SK-N-SH treated with all-trans-retinoic acid at 6 μM for 48 hours (cell line): ENCODE measurements at regions not wholly inside any gene's neighbourhood (a gene's known extent, or its start where the extent isn't known, plus 50 kb on each side); places are given as distances from the start of the nearest gene placed in this dataset.

Source experiments
- ATAC-seq: fragments of 200-7000 bp; cut with Tn5 transposase; 3 replicates; pipeline ENCODE4 v1.9.1; 2020; ENCODE audit warnings: mild to moderate bottlenecking, moderate library complexity
- ARNTL ChIP-seq: fragments of 450-650 bp; formaldehyde crosslinking; IDR thresholded peaks from 2 replicates; pipeline ENCODE4 v1.5.0; 2020; ENCODE audit warnings: low read depth, mild to moderate bottlenecking, moderate library complexity, borderline replicate concordance
- CSDC2 ChIP-seq: fragments of 250-450 bp; sonication (Bioruptor Pico); IDR thresholded peaks from 2 replicates; pipeline ENCODE4 v1.5.0; 2020; ENCODE audit warnings: mild to moderate bottlenecking, moderate library complexity
- ESRRG ChIP-seq: fragments of 250-450 bp; sonication (Bioruptor Pico); IDR thresholded peaks from 2 replicates; pipeline ENCODE4 v1.6.1; 2021; ENCODE audit warnings: mild to moderate bottlenecking
- GLIS3 ChIP-seq: fragments of 250-450 bp; sonication (Bioruptor Pico); IDR thresholded peaks from 2 replicates; pipeline ENCODE4 v1.5.0; 2020; ENCODE audit warnings: mild to moderate bottlenecking, moderate library complexity
- ISL1 ChIP-seq: fragments of 250-450 bp; sonication (Bioruptor Pico); IDR thresholded peaks from 2 replicates; pipeline ENCODE4 v2.1.2; 2022; ENCODE audit warnings: mild to moderate bottlenecking, moderate library complexity
- PPARA ChIP-seq: fragments of 250-450 bp; sonication (Bioruptor Pico); IDR thresholded peaks from 2 replicates; pipeline ENCODE4 v1.5.0; 2020; ENCODE audit warnings: mild to moderate bottlenecking, borderline replicate concordance
- RARB ChIP-seq: fragments of 250-450 bp; sonication (Bioruptor Pico); IDR thresholded peaks from 2 replicates; pipeline ENCODE4 v1.8.0; 2021; ENCODE audit warnings: mild to moderate bottlenecking, moderate library complexity
- SNAI2 ChIP-seq: fragments of 250-450 bp; sonication (Bioruptor Pico); IDR thresholded peaks from 2 replicates; pipeline ENCODE4 v1.5.0; 2020; ENCODE audit warnings: mild to moderate bottlenecking, moderate library complexity
- TCF4 ChIP-seq: fragments of 250-450 bp; sonication (Bioruptor Pico); IDR thresholded peaks from 2 replicates; pipeline ENCODE4 v1.8.0; 2021; ENCODE audit warnings: mild to moderate bottlenecking, moderate library complexity, borderline replicate concordance
- TOX ChIP-seq: fragments of 250-450 bp; sonication (Bioruptor Pico); IDR thresholded peaks from 2 replicates; pipeline ENCODE4 v1.8.0; 2021; ENCODE audit warnings: mild to moderate bottlenecking, moderate library complexity, borderline replicate concordance
- ZC3H10 ChIP-seq: fragments of 250-450 bp; sonication (Bioruptor Pico); IDR thresholded peaks from 2 replicates; pipeline ENCODE4 v1.5.1; 2021; ENCODE audit warnings: mild to moderate bottlenecking, moderate library complexity
- ZFP3 ChIP-seq: fragments of 250-450 bp; sonication (Bioruptor Pico); IDR thresholded peaks from 2 replicates; pipeline ENCODE4 v1.5.0; 2020; ENCODE audit warnings: mild to moderate bottlenecking, moderate library complexity
- ZFP30 ChIP-seq: fragments of 450-650 bp; formaldehyde crosslinking; IDR thresholded peaks from 2 replicates; pipeline ENCODE4 v1.5.0; 2022; ENCODE audit warnings: mild to moderate bottlenecking, moderate library complexity
- ZNF565 ChIP-seq: fragments of 450-650 bp; formaldehyde crosslinking; conservative IDR thresholded peaks from 2 replicates; pipeline ENCODE4 v1.5.0; 2020; ENCODE audit warnings: low read depth, mild to moderate bottlenecking, moderate library complexity
- ZNF70 ChIP-seq: fragments of 450-650 bp; formaldehyde crosslinking; IDR thresholded peaks from 2 replicates; pipeline ENCODE4 v1.5.0; 2020; ENCODE audit warnings: mild to moderate bottlenecking, moderate library complexity
- ZNF8 ChIP-seq: fragments of 450-650 bp; formaldehyde crosslinking; IDR thresholded peaks from 2 replicates; pipeline ENCODE4 v1.5.0; 2020; ENCODE audit warnings: mild to moderate bottlenecking, moderate library complexity
- TF ChIP-seq, protein P1 (sequence below): fragments of 250-450 bp; sonication (Bioruptor Pico); IDR thresholded peaks from 2 replicates; pipeline ENCODE4 v1.5.0; 2020; ENCODE audit warnings: mild to moderate bottlenecking, moderate library complexity
- TF ChIP-seq, protein P2 (sequence below): fragments of 250-450 bp; sonication (Bioruptor Pico); IDR thresholded peaks from 2 replicates; pipeline ENCODE4 v1.5.1; 2020; ENCODE audit warnings: low read depth, mild to moderate bottlenecking, moderate library complexity
- TF ChIP-seq, protein P3 (sequence below): fragments of 250-450 bp; sonication (Bioruptor Pico); IDR thresholded peaks from 2 replicates; pipeline ENCODE4 v1.8.0; 2020; ENCODE audit warnings: mild to moderate bottlenecking, moderate library complexity, borderline replicate concordance
- TF ChIP-seq, protein P4 (sequence below): fragments of 250-450 bp; sonication (Bioruptor Pico); IDR thresholded peaks from 2 replicates; pipeline ENCODE4 v1.8.0; 2021; ENCODE audit warnings: low read depth, mild to moderate bottlenecking, moderate library complexity, borderline replicate concordance

DNA sequence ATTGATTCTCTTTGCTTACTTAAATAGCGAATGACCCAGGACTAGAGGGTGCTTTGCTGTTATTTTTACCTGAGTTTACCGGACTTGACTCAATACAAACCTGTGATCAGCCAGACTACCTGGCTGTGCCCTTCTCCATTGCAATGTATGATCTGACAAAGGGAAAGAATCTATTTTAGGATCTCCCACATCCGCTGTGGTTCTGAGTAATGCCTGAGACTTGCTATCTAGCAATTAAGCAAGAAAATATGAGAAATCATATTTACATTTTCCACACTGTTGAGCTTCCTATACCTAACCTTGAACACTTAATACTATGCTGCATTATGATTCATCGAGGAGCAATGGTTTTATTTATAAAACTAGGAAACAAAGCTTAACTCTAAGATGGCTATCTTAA lies 215.2 kb downstream of the RAD51AP2 start (continued):
- TF ChIP-seq, protein P1, sequence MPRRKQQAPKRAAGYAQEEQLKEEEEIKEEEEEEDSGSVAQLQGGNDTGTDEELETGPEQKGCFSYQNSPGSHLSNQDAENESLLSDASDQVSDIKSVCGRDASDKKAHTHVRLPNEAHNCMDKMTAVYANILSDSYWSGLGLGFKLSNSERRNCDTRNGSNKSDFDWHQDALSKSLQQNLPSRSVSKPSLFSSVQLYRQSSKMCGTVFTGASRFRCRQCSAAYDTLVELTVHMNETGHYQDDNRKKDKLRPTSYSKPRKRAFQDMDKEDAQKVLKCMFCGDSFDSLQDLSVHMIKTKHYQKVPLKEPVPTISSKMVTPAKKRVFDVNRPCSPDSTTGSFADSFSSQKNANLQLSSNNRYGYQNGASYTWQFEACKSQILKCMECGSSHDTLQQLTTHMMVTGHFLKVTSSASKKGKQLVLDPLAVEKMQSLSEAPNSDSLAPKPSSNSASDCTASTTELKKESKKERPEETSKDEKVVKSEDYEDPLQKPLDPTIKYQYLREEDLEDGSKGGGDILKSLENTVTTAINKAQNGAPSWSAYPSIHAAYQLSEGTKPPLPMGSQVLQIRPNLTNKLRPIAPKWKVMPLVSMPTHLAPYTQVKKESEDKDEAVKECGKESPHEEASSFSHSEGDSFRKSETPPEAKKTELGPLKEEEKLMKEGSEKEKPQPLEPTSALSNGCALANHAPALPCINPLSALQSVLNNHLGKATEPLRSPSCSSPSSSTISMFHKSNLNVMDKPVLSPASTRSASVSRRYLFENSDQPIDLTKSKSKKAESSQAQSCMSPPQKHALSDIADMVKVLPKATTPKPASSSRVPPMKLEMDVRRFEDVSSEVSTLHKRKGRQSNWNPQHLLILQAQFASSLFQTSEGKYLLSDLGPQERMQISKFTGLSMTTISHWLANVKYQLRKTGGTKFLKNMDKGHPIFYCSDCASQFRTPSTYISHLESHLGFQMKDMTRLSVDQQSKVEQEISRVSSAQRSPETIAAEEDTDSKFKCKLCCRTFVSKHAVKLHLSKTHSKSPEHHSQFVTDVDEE (CRISPR knock-in tag), result no peak
- no peak for TF ChIP-seq RARB (CRISPR knock-in tag)
- no peak for TF ChIP-seq CSDC2 (CRISPR knock-in tag)
- no peak for TF ChIP-seq ZNF8 (CRISPR knock-in tag)
- TF ChIP-seq TCF4, result no peak
- TF ChIP-seq, all 23 proteins: peak for 0

DNA sequence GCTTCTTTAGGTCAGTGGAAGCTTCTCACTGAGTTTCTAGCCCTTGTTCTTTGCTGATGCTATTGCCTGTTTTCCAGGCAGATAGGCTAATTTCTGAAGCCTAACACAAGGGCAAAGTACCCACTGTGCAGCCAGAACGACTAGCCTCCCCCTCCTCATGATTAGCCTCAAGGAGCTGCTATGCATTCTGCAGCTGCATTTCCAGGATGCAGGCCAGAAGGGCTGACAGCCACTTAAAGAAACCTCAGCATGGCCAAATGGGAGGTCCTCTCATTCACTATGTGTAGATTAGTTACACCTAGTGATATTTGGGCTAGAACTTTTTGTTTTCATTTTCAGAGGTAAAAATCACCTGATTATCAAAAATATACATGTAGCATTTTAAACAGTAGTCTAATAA lies 216.0 kb downstream of the RAD51AP2 start:
- ATAC-seq, result no peak
- TF ChIP-seq ZNF70 (CRISPR knock-in tag) (no peak), ARNTL (CRISPR knock-in tag) (no peak), ZC3H10 (CRISPR knock-in tag) (no peak), ESRRG (no peak), TCF4 (no peak), ZFP3 (CRISPR knock-in tag) (no peak), GLIS3 (CRISPR knock-in tag) (no peak)
- TF ChIP-seq, protein P2, sequence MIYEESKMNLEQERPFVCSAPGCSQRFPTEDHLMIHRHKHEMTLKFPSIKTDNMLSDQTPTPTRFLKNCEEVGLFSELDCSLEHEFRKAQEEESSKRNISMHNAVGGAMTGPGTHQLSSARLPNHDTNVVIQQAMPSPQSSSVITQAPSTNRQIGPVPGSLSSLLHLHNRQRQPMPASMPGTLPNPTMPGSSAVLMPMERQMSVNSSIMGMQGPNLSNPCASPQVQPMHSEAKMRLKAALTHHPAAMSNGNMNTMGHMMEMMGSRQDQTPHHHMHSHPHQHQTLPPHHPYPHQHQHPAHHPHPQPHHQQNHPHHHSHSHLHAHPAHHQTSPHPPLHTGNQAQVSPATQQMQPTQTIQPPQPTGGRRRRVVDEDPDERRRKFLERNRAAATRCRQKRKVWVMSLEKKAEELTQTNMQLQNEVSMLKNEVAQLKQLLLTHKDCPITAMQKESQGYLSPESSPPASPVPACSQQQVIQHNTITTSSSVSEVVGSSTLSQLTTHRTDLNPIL, result no peak
- TF ChIP-seq, protein P3, sequence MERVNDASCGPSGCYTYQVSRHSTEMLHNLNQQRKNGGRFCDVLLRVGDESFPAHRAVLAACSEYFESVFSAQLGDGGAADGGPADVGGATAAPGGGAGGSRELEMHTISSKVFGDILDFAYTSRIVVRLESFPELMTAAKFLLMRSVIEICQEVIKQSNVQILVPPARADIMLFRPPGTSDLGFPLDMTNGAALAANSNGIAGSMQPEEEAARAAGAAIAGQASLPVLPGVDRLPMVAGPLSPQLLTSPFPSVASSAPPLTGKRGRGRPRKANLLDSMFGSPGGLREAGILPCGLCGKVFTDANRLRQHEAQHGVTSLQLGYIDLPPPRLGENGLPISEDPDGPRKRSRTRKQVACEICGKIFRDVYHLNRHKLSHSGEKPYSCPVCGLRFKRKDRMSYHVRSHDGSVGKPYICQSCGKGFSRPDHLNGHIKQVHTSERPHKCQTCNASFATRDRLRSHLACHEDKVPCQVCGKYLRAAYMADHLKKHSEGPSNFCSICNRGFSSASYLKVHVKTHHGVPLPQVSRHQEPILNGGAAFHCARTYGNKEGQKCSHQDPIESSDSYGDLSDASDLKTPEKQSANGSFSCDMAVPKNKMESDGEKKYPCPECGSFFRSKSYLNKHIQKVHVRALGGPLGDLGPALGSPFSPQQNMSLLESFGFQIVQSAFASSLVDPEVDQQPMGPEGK (CRISPR knock-in tag), result no peak
- TF ChIP-seq, protein P1 (CRISPR knock-in tag), result no peak

DNA sequence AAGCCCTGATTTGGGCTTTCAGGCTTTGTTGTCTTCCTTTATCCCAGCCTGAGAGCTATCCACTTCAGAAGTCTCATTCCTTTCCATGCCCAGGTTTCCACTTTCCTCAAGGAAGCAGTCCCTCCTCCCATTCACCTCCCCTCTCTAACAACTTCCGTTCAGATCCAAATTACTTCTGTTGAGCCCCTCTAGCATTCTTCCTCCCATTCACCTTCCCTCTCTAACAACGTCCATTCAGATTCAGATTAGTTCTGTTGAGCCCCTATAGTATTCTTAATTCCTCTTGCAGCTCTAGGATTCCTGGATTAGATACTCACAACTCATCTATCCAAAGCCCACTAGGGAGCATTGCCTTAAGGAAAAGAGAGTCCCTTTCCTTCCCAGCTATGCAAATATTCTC lies 216.8 kb downstream of the RAD51AP2 start:
- no peak for TF ChIP-seq ZNF565 (CRISPR knock-in tag)
- TF ChIP-seq RARB (CRISPR knock-in tag), result no peak
- no peak for TF ChIP-seq SNAI2
- TF ChIP-seq TOX (CRISPR knock-in tag), result no peak
- TF ChIP-seq, protein P3 (CRISPR knock-in tag), result no peak
- TF ChIP-seq ESRRG, result no peak
- TF ChIP-seq, protein P4, sequence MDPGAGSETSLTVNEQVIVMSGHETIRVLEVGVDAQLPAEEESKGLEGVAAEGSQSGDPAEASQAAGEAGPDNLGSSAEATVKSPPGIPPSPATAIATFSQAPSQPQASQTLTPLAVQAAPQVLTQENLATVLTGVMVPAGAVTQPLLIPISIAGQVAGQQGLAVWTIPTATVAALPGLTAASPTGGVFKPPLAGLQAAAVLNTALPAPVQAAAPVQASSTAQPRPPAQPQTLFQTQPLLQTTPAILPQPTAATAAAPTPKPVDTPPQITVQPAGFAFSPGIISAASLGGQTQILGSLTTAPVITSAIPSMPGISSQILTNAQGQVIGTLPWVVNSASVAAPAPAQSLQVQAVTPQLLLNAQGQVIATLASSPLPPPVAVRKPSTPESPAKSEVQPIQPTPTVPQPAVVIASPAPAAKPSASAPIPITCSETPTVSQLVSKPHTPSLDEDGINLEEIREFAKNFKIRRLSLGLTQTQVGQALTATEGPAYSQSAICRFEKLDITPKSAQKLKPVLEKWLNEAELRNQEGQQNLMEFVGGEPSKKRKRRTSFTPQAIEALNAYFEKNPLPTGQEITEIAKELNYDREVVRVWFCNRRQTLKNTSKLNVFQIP, result no peak
- no peak for TF ChIP-seq TCF4
- TF ChIP-seq, protein P2, result no peak
- TF ChIP-seq ZFP3 (CRISPR knock-in tag), result no peak
- no peak for TF ChIP-seq CSDC2 (CRISPR knock-in tag)
- no peak for TF ChIP-seq ZC3H10 (CRISPR knock-in tag)
- TF ChIP-seq ISL1 (CRISPR knock-in tag), result no peak
- no peak for TF ChIP-seq ZFP30 (CRISPR knock-in tag)
- TF ChIP-seq ZNF8 (CRISPR knock-in tag), result no peak
- TF ChIP-seq PPARA, result no peak
- TF ChIP-seq, protein P1 (CRISPR knock-in tag), result no peak
- TF ChIP-seq GLIS3 (CRISPR knock-in tag), result no peak
- no peak for ATAC-seq
